ENCODE measurements at regions not wholly inside any gene's neighbourhood (a gene's known extent, or its start where the extent isn't known, plus 50 kb on each side); places are given as distances from the start of the nearest gene placed in this dataset.

GRCh38 chr14:22387776-22388241 is 201.2 kb downstream of the DAD1 start:
- Histone ChIP-seq H3K27me3 (ENCODE audit: insufficient read depth, low read length) (no peaks in the 10 kb centered on the region), H3K36me3 (ENCODE audit: insufficient read depth, low read depth, low read length) (no peaks in the 10 kb centered on the region), H3K27ac (ENCODE audit: low read length) (no peak overlapping the region), H3K9me3 (ENCODE audit: insufficient read depth, low read depth, low read length) (no peaks in the 10 kb centered on the region), H3K4me1 (ENCODE audit: insufficient read depth, low read length) (no peaks in the 10 kb centered on the region), H3K4me3 (ENCODE audit: low read length) (no peak overlapping the region), H3K9ac (ENCODE audit: low read depth, low read length) (no peak overlapping the region)

DNA sequence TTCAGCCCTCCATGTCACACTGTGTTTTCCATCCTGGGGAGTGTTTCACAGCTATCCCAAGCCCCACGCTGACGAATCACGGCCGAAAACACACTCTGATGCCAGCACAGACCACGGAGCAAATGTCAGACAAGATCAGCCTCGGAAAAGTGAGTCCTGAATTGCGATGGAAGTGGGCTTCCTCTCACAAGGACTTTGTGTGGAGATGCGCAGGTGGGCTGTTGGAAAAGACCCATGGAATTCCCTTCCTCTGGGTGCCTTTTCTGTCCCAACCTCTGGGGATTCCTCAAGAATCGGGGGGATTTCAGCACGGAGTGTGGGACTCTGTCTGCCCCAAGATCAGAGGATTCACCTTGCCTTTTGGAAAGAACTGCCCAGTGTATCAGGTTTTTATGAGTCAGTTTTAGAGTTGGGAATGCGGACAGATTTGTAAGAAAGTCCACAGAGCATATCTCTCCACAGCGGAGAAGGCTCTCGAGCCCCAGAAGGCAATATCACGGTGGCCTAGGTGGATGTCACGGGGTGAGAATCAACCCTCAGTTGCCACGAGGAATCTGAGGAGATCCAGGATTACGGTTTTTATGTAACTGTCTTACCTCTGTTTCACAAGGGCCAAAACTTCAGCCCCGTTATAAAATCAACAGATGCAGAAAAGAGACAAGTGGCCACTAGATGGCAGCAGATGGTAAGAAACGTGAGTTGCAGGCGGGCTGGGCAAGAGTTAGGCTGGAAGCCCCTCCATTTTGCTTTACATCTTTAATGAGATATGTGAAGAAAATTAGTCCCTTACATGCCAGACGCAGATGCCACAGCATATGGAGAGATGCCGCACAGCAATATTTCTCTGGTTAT is 201.9 kb downstream of the DAD1 start:
- no peak overlapping the region for H3K9ac ChIP-seq (ENCODE audit: low read depth, low read length)
- no peak overlapping the region for H3K4me3 ChIP-seq (ENCODE audit: low read length)
- H3K36me3 ChIP-seq (ENCODE audit: insufficient read depth, low read depth, low read length): no peaks in the 10 kb centered on the region
- no peaks in the 10 kb centered on the region for H3K27me3 ChIP-seq (ENCODE audit: insufficient read depth, low read length)
- peaks cover under 1% of the 10 kb centered on the region; the same call in 1 of the 2 replicates for H3K4me1 ChIP-seq (ENCODE audit: insufficient read depth, low read length)
- H3K27ac ChIP-seq (ENCODE audit: low read length): no peak overlapping the region
- H3K9me3 ChIP-seq (ENCODE audit: insufficient read depth, low read depth, low read length): no peaks in the 10 kb centered on the region

- Histone ChIP-seq H3K4me3 (ENCODE audit: low read length) (no peak overlapping the region), H3K27me3 (ENCODE audit: insufficient read depth, low read length) (no peaks in the 10 kb centered on the region), H3K9me3 (ENCODE audit: insufficient read depth, low read depth, low read length) (no peaks in the 10 kb centered on the region), H3K9ac (ENCODE audit: low read depth, low read length) (no peak overlapping the region), H3K27ac (ENCODE audit: low read length) (no peak overlapping the region), H3K36me3 (ENCODE audit: insufficient read depth, low read depth, low read length) (no peaks in the 10 kb centered on the region), H3K4me1 (ENCODE audit: insufficient read depth, low read length) (peaks cover 11% of the 10 kb centered on the region)
These were observed 204.0 kb downstream of the DAD1 start for GRCh38 chr14:22384974-22385526.

GRCh38 chr14:22384167-22384549 is 204.9 kb downstream of the DAD1 start:
- H3K4me3 ChIP-seq (ENCODE audit: low read length): no peak overlapping the region
- no peak overlapping the region for H3K9ac ChIP-seq (ENCODE audit: low read depth, low read length)
- no peaks in the 10 kb centered on the region for H3K27me3 ChIP-seq (ENCODE audit: insufficient read depth, low read length)
- H3K9me3 ChIP-seq (ENCODE audit: insufficient read depth, low read depth, low read length): no peaks in the 10 kb centered on the region
- H3K27ac ChIP-seq (ENCODE audit: low read length): no peak overlapping the region
- H3K36me3 ChIP-seq (ENCODE audit: insufficient read depth, low read depth, low read length): no peaks in the 10 kb centered on the region
- H3K4me1 ChIP-seq (ENCODE audit: insufficient read depth, low read length): peaks cover 11% of the 10 kb centered on the region

- Histone ChIP-seq H3K9ac (ENCODE audit: low read depth, low read length) (no peak overlapping the region), H3K9me3 (ENCODE audit: insufficient read depth, low read depth, low read length) (no peaks in the 10 kb centered on the region), H3K4me3 (ENCODE audit: low read length) (no peak overlapping the region), H3K27me3 (ENCODE audit: insufficient read depth, low read length) (no peaks in the 10 kb centered on the region), H3K36me3 (ENCODE audit: insufficient read depth, low read depth, low read length) (no peaks in the 10 kb centered on the region), H3K27ac (ENCODE audit: low read length) (no peak overlapping the region), H3K4me1 (ENCODE audit: insufficient read depth, low read length) (peaks cover 11% of the 10 kb centered on the region)
These were observed 205.4 kb downstream of the DAD1 start for GRCh38 chr14:22383515-22384166.

GRCh38 chr14:22382955-22383354 is 206.1 kb downstream of the DAD1 start:
- no peak overlapping the region for H3K4me3 ChIP-seq (ENCODE audit: low read length)
- H3K27ac ChIP-seq (ENCODE audit: low read length): no peak overlapping the region
- H3K9ac ChIP-seq (ENCODE audit: low read depth, low read length): no peak overlapping the region
- no peaks in the 10 kb centered on the region for H3K36me3 ChIP-seq (ENCODE audit: insufficient read depth, low read depth, low read length)
- no peaks in the 10 kb centered on the region for H3K9me3 ChIP-seq (ENCODE audit: insufficient read depth, low read depth, low read length)
- no peaks in the 10 kb centered on the region for H3K27me3 ChIP-seq (ENCODE audit: insufficient read depth, low read length)
- peaks cover 11% of the 10 kb centered on the region for H3K4me1 ChIP-seq (ENCODE audit: insufficient read depth, low read length)

DNA sequence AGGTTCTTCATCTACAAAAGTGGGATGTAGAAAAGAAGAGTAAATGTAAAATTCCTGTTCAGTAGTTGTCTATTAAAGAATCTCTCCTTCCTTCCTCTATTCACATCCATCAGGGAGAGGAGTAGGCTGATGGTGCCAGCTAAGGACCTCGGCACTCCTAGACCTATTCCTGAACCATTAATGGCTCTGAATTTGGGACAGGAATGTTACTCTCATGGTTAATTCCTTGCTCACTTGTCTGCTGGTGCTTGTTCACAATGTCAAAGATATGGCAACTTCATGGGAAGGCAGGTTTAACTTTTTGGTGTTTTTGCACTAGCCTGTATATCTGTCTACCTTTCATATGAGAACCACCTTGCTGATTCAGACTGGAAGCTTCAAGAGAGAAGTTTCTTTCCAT is 206.6 kb downstream of the DAD1 start:
- Histone ChIP-seq H3K4me1 (ENCODE audit: insufficient read depth, low read length) (peaks cover 11% of the 10 kb centered on the region), H3K27ac (ENCODE audit: low read length) (no peak overlapping the region), H3K9me3 (ENCODE audit: insufficient read depth, low read depth, low read length) (no peaks in the 10 kb centered on the region), H3K27me3 (ENCODE audit: insufficient read depth, low read length) (no peaks in the 10 kb centered on the region), H3K4me3 (ENCODE audit: low read length) (no peak overlapping the region), H3K9ac (ENCODE audit: low read depth, low read length) (no peak overlapping the region), H3K36me3 (ENCODE audit: insufficient read depth, low read depth, low read length) (no peaks in the 10 kb centered on the region)

DNA sequence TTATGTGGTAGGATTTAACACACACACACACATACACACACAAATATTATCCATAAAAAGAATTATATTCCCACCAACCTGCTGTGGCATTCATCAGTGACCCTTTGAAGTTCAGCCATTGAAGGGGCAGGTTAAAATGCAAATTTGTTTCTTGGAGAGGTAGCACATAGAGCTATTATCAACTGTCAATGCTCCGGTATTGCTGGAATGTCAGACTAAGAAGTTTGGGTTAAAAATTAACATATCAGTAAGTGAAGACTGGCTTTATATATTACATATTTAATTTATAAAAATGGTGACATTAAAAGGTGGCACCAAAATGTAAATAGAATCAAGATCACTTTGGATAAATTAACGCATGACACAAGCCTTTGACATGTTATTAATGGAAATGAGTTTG is 207.3 kb downstream of the DAD1 start:
- no peak overlapping the region for H3K4me3 ChIP-seq (ENCODE audit: low read length)
- no peak overlapping the region for H3K9ac ChIP-seq (ENCODE audit: low read depth, low read length)
- no peaks in the 10 kb centered on the region for H3K9me3 ChIP-seq (ENCODE audit: insufficient read depth, low read depth, low read length)
- H3K4me1 ChIP-seq (ENCODE audit: insufficient read depth, low read length): peaks cover 11% of the 10 kb centered on the region
- no peaks in the 10 kb centered on the region for H3K36me3 ChIP-seq (ENCODE audit: insufficient read depth, low read depth, low read length)
- H3K27me3 ChIP-seq (ENCODE audit: insufficient read depth, low read length): no peaks in the 10 kb centered on the region
- H3K27ac ChIP-seq (ENCODE audit: low read length): no peak overlapping the region

- Histone ChIP-seq H3K9ac (ENCODE audit: low read depth, low read length) (no peak overlapping the region), H3K4me1 (ENCODE audit: insufficient read depth, low read length) (peaks cover 11% of the 10 kb centered on the region), H3K4me3 (ENCODE audit: low read length) (no peak overlapping the region)
These were observed 207.6 kb downstream of the DAD1 start for GRCh38 chr14:22381408-22381760.

DNA sequence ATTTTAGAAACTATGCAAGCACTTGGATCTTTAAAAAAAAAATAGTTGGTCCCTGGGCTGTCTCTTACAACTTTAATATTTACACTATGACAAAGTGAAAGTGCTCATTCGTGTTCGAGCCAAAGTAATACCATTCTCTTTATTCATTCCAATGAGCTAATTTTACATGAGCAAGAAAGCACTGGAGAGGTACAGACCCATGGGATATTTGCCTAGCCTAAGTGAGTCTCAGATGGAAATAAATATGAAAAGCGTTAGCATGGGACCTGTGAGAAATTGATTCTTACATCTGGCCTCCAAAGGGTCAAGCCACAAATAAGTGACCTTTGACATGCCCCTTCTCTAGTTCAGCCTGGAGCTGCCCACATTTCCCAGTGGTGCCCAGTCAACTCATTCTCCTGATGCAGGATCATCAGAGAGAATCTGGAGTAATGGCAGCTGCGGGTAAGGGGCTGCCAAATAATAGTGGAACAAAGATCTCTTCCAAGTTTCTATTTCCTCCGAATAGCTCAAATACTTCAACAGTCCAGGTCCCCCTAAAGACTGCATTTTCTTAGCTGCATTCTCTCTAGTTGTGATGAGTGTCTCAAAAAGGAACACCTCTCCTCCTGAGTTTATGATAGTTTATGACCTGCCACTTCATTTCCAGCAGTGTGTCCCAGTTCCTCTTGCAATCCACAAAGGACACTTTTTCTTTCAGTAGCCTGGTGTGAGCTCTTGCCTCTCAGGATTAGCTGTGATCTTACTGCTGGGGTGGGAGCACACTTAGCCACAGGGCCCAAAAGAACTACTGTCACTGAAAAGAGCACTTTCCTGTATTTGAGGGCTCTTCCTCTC is 208.2 kb downstream of the DAD1 start:
- H3K36me3 ChIP-seq (ENCODE audit: insufficient read depth, low read depth, low read length): no peaks in the 10 kb centered on the region
- H3K9me3 ChIP-seq (ENCODE audit: insufficient read depth, low read depth, low read length): no peaks in the 10 kb centered on the region
- no peak overlapping the region for H3K4me3 ChIP-seq (ENCODE audit: low read length)
- peaks cover 11% of the 10 kb centered on the region for H3K4me1 ChIP-seq (ENCODE audit: insufficient read depth, low read length)
- no peak overlapping the region for H3K27ac ChIP-seq (ENCODE audit: low read length)
- no peak overlapping the region for H3K9ac ChIP-seq (ENCODE audit: low read depth, low read length)
- H3K27me3 ChIP-seq (ENCODE audit: insufficient read depth, low read length): no peaks in the 10 kb centered on the region

More at GRCh38 chr14:22381408-22381760, 207.6 kb downstream of the DAD1 start:
- Histone ChIP-seq H3K27ac (ENCODE audit: low read length) (no peak overlapping the region), H3K36me3 (ENCODE audit: insufficient read depth, low read depth, low read length) (no peaks in the 10 kb centered on the region), H3K9me3 (ENCODE audit: insufficient read depth, low read depth, low read length) (no peaks in the 10 kb centered on the region), H3K27me3 (ENCODE audit: insufficient read depth, low read length) (no peaks in the 10 kb centered on the region)

- H3K4me3 ChIP-seq (ENCODE audit: low read length): no peak overlapping the region
- no peaks in the 10 kb centered on the region for H3K27me3 ChIP-seq (ENCODE audit: insufficient read depth, low read length)
- H3K36me3 ChIP-seq (ENCODE audit: insufficient read depth, low read depth, low read length): no peaks in the 10 kb centered on the region
- H3K9ac ChIP-seq (ENCODE audit: low read depth, low read length): no peak overlapping the region
- no peak overlapping the region for H3K27ac ChIP-seq (ENCODE audit: low read length)
- peaks cover 11% of the 10 kb centered on the region for H3K4me1 ChIP-seq (ENCODE audit: insufficient read depth, low read length)
- no peaks in the 10 kb centered on the region for H3K9me3 ChIP-seq (ENCODE audit: insufficient read depth, low read depth, low read length)
These were observed 209.3 kb downstream of the DAD1 start for GRCh38 chr14:22379727-22380126.

Data from iPS-20b (cell line).